HG03135 (cell line): ENCODE measurements at regions not wholly inside any gene's neighbourhood (a gene's known extent, or its start where the extent isn't known, plus 50 kb on each side); places are given as distances from the start of the nearest gene placed in this dataset.

Experiments used
- ATAC-seq: cut with Tn5 transposase; IDR thresholded peaks from one replicate; pipeline ENCODE4 v1.9.1; 2021; ENCODE audit warnings: mild to moderate bottlenecking, moderate library complexity; ENCODE audit not compliant: unreplicated experiment

DNA sequence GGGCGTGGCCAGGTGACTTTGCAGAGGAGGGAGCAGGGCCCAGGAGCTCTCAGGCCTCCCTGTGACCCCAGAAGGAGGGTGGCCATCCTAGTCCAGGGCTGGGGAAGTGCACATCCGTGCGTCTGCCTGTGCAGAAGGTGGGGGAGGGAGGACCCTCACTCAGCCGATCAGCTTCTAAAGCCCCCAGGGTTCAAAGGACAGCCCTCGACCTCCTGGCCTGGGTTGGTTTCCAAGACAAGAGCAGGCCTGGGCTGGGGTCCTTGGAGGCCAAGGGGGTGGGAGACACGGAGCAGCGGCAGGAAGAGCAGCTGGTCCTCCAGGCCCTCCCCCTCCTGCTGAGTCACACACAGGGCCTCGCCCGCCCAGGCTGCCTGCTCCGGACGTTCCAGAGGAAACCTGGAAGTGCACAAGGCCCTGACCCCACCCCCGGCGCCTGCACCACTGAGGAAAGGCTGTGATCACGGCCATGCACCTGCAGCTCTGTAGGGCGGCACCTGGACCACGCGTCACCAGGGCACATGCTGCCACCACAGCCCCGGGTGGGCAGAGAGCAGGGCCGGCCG is 67.1 kb upstream of the ZNF469 start:
- no peak for ATAC-seq

- ATAC-seq, result no peak
Observed at GRCh38 chr16:88316151-88316550, 66.6 kb upstream of the ZNF469 start.

DNA sequence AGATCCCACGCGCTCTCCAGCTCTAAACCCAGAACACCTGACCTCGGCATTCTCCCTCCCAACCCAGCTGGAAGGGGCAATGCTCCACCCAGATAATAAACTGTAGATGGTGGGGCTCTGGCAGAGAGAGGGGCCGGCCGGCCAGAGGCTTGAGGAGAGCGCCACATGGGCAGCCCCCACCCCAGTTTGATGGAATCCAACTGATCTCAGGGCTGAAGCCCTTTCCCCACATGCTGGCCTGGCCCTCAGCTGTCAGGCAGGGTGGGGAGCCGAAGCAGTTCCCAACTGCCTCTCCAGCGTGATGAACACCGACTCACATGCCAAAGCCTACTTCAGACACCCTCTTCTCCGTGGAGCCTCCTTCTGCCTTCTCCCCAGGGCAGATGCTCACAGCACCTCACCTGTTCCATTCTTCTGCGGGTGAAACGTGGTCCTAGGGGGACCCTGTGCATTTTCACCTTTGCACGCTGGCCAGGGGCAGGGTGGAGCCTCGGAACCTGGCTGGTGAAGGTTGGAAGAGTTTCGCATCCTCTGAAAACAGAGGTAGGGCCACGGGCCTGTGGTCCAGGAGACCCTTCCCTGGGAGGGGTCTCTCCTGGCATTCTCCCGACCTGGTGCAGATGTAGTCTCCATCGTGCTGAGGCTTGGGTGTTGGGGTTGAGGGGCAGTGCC is 65.7 kb upstream of the ZNF469 start:
- ATAC-seq, result no peak

DNA sequence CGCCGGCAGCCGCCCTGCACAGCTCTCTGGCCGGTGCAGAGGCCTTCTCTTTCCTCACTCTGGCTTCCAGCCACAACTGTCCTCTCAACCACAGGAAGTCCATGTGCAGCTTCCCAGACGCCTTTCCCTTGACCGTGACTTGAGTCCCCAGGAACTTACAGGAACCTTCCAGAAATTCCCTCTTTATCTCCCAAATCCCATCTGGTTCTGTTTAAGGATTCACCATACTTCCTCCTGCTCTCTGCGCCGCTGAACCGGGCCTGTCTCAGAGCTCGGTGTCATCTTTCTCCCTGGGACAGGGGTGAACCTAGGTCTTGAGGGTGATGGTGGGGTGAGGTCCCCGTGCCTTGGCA is 65.2 kb upstream of the ZNF469 start:
- no peak for ATAC-seq

- ATAC-seq, result no peak
Observed at GRCh38 chr16:88318051-88318450, 64.7 kb upstream of the ZNF469 start.

DNA sequence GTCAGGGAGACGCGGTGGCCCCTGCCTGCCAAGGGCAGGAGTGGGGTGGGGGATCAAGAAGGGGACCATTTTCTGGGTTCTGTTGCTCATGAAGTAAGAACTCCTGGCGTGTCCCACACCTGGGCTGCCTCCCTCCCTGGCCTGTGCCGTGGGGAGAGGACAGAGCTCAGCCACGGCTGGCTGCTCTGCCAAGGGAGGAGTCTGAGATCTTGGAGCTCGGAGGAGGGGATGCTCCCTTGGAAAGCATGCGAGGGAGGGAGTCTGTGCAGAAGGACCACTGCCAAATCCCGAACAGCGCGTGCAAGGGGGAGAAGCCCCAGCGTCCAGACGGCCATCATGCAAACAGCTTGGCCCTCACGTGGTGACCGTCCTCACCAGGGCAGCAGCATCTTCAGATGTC is 64.2 kb upstream of the ZNF469 start:
- ATAC-seq, result no peak

GRCh38 chr16:88319116-88319965 is 63.4 kb upstream of the ZNF469 start:
- no peak for ATAC-seq

- no peak for ATAC-seq
Observed at GRCh38 chr16:88320947-88321634, 61.7 kb upstream of the ZNF469 start.

DNA sequence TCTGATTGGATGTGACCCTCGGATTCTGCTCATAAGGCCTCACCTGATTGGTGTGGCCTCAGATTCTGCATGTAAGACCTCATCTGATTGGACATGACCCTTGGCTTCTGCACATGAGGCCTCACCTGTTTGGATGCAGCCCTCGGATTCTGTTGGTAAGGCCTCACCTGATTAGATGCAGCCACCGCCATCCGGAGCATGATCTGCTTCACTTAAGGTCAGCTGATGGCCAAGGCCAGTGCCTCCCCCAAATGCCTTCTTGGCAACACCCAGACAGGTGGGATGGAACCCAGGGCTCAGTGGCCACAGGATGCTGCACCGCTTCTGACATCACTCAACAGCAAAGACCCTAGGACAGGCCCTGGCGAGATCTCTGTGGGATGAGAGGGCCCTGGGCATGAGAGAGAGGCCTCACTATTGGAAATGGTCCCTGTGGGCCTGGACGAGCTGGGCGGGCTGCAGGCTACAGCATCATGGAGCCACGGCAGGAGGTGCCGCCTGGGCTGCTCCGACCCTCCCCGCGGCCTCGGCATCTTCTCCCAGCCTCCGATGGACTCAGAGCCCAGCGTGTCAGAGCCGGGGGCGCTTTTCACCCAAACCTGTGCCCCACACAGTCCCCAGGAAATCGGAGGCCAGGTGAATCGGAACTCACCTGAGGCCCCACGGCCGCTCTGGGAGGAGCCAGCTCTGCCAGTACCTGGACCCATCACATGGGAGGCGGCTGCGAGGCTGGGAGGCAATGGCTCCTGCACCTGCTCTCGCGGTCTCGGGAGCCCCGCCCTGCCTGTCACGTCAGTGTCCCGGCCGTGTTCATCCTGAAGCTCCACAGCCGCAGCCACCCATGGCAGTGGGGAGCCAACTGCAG is 60.9 kb upstream of the ZNF469 start:
- no peak for ATAC-seq

DNA sequence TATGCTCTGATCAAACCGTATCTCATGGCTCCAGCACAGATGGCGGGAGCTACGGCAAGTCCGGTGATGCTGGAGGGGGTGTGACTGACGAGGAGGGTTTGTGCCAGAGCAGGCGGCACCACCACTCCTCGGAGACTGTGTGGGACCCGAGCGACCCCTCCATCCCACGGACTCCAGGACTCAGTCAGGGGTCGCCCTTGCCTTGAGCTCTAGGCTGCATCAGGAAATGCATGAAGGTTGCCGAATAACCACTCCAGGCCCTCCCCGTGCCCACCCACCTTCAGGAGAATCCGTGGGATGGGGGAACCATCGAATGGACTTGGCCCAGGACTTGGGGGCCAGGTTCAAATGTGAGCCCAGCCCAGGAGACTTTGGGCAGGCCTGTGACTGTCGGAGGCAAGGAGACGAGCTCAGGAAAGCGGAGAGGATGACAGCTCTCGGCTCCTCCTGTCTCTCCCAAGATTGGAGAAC is 60.2 kb upstream of the ZNF469 start:
- no peak for ATAC-seq

DNA sequence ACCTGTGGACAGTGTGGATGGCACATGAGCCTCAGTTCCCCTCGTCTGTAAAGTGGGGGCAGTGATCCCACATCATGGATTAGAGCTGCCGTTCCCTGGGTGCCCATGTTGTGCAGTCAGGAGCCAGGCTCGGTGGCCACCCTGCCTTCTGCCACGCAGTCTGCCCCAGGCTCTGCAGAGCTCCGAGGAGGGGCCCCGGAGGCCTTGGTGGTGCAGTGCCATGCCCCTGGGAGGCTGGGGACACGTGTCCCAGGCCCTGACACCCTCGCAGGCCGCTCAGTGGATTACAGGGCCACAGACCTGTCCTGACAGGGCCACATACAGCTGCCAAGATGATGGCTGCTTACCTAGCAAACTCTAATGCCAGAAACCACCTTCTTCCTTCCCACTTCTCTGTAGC is 59.7 kb upstream of the ZNF469 start:
- no peak for ATAC-seq

- no peak for ATAC-seq
Observed at GRCh38 chr16:88323546-88324330, 59.0 kb upstream of the ZNF469 start.

GRCh38 chr16:88325087-88325750 is 57.5 kb upstream of the ZNF469 start:
- ATAC-seq, result no peak

DNA sequence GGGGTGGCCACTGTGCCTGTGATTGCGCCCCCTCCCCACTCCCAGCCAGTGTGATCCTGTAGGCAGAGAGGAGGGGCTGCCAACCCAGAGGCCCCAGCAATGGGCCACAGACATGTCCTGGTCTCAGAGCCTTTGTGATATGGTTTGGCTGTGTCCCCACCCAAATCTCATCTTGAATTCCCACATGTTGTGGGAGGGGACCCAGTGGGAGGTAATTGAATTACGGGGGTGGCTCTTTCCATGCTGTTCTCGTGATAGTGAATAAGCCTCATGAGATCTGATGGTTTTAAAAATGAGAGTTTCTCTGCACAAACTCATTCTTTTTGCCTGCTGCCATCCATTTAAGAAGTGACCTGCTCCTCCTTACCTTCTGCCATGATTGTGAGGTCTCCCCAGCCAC is 56.8 kb upstream of the ZNF469 start:
- no peak for ATAC-seq

- no peak for ATAC-seq
Observed at GRCh38 chr16:88326611-88327485, 55.9 kb upstream of the ZNF469 start.

GRCh38 chr16:88327561-88328312 is 55.0 kb upstream of the ZNF469 start:
- ATAC-seq, result no peak

- ATAC-seq, result no peak
Observed at GRCh38 chr16:88328313-88328980, 54.3 kb upstream of the ZNF469 start.
